NCI-H2081 treated with DMSO at 0.1 percent for 48 hours (cell line): ENCODE measurements at regions not wholly inside any gene's neighbourhood (a gene's known extent, or its start where the extent isn't known, plus 50 kb on each side); places are given as distances from the start of the nearest gene placed in this dataset.
"Not testable (repeated sequence)": the region's sequence is repeated elsewhere in the genome, so short reads cannot be mapped to it uniquely, and the experiment has no call there.

Source experiments
- DNase-seq: peaks from one replicate; lab custom pipeline; 2025; lab: John Stamatoyannopoulos, UW

GRCh38 chr7:113301983-113302382 lies 183.6 kb upstream of the SMIM30 start:
- no peak for DNase-seq

GRCh38 chr7:113301141-113301540 lies 182.8 kb upstream of the SMIM30 start:
- DNase-seq, result no peak

GRCh38 chr7:113299748-113300147 lies 181.4 kb upstream of the SMIM30 start:
- DNase-seq, result no peak

GRCh38 chr7:113298501-113298900 lies 180.1 kb upstream of the SMIM30 start:
- DNase-seq, result no peak

GRCh38 chr7:113294750-113295149 lies 176.4 kb upstream of the SMIM30 start:
- no peak for DNase-seq

- DNase-seq, result no peak
These were observed 173.8 kb upstream of the SMIM30 start for GRCh38 chr7:113292105-113292504.

- DNase-seq, result no peak
These were observed 172.7 kb upstream of the SMIM30 start for GRCh38 chr7:113291058-113291457.

- no peak for DNase-seq
These were observed 170.9 kb upstream of the SMIM30 start for GRCh38 chr7:113289140-113289740.

- DNase-seq, result no peak
These were observed 167.1 kb upstream of the SMIM30 start for GRCh38 chr7:113285411-113285810.

- no peak for DNase-seq
These were observed 165.5 kb upstream of the SMIM30 start for GRCh38 chr7:113283861-113284260.

- DNase-seq, result no peak
These were observed 164.5 kb upstream of the SMIM30 start for GRCh38 chr7:113282875-113283274.

- DNase-seq, result no peak
These were observed 162.9 kb upstream of the SMIM30 start for GRCh38 chr7:113281223-113281622.

GRCh38 chr7:113279256-113279655 lies 160.9 kb upstream of the SMIM30 start:
- DNase-seq, result no peak

- no peak for DNase-seq
These were observed 152.4 kb upstream of the SMIM30 start for GRCh38 chr7:113270790-113271189.

GRCh38 chr7:113269592-113269991 lies 151.2 kb upstream of the SMIM30 start:
- not testable (repeated sequence) for DNase-seq

GRCh38 chr7:113268757-113269156 lies 150.4 kb upstream of the SMIM30 start:
- no peak for DNase-seq

- no peak for DNase-seq
These were observed 149.5 kb upstream of the SMIM30 start for GRCh38 chr7:113267885-113268284.

GRCh38 chr7:113267271-113267670 lies 148.9 kb upstream of the SMIM30 start:
- no peak for DNase-seq

- DNase-seq, result no peak
These were observed 145.4 kb upstream of the SMIM30 start for GRCh38 chr7:113263749-113264148.

- DNase-seq, result not testable (repeated sequence)
These were observed 144.9 kb upstream of the SMIM30 start for GRCh38 chr7:113263215-113263742.

- no peak for DNase-seq
These were observed 138.7 kb upstream of the SMIM30 start for GRCh38 chr7:113256883-113257531.

- no peak for DNase-seq
These were observed 128.8 kb upstream of the SMIM30 start for GRCh38 chr7:113247198-113247597.

GRCh38 chr7:113246738-113247137 lies 128.4 kb upstream of the SMIM30 start:
- no peak for DNase-seq

- DNase-seq, result no peak
These were observed 114.5 kb upstream of the SMIM30 start for GRCh38 chr7:113232885-113233284.
